CD4-positive, CD25-positive, alpha-beta regulatory T cell (primary cell): ENCODE measurements at regions not wholly inside any gene's neighbourhood (a gene's known extent, or its start where the extent isn't known, plus 50 kb on each side); places are given as distances from the start of the nearest gene placed in this dataset.

Experiments
- ATAC-seq, 2 donors: fragments of 150-1000 bp; cut with Tn5 transposase; one replicate each; pipeline ENCODE4 v1.10.0; 2021; ENCODE audit warnings: low read depth in 2 of 2, moderate number of reproducible peaks in 2 of 2, moderate library complexity in 1 of 2
- DNase-seq, 3 donors: peaks; one replicate each; pipeline versions ENCODE4 v3.0.0 to v3.0.0-alpha.2; 2012 to 2022; ENCODE audit warnings: mixed read lengths in 1 of 3
- H3K27ac ChIP-seq: one replicate; pipeline ENCODE4 v1.7.0; 2013; ENCODE audit warnings: mild to moderate bottlenecking, low read length; ENCODE audit not compliant: insufficient read depth, poor library complexity, severe bottlenecking
- H3K27me3 ChIP-seq: one replicate; pipeline ENCODE4 v1.7.0; 2013; ENCODE audit warnings: low read length; ENCODE audit not compliant: control insufficient read depth, insufficient read depth
- H3K36me3 ChIP-seq: one replicate; pipeline ENCODE4 v1.7.0; 2013; ENCODE audit warnings: mild to moderate bottlenecking, low read length, moderate library complexity; ENCODE audit not compliant: control insufficient read depth, insufficient read depth
- H3K4me1 ChIP-seq: 2 replicates; pipeline ENCODE4 v1.7.0; 2013; ENCODE audit warnings: mild to moderate bottlenecking, low read length; ENCODE audit not compliant: insufficient read depth, control insufficient read depth, poor library complexity, severe bottlenecking
- H3K4me3 ChIP-seq: one replicate; pipeline ENCODE4 v1.7.0; 2013; ENCODE audit warnings: low read depth, mild to moderate bottlenecking, low read length, moderate library complexity
- H3K9me3 ChIP-seq, 2 experiments: 1 replicate in 1 of 2; 2 replicates in 1 of 2; pipeline ENCODE4 v1.7.0; 2013; ENCODE audit warnings: low read length in 2 of 2, mild to moderate bottlenecking in 1 of 2, moderate library complexity in 1 of 2; ENCODE audit not compliant: control insufficient read depth in 2 of 2
- H3K27ac Mint-ChIP-seq, 3 donors: one replicate each; pipeline ENCODE4 v1.8.0; 2020 to 2022; ENCODE audit warnings: mild to moderate bottlenecking in 3 of 3, mixed read lengths in 3 of 3, moderate library complexity in 2 of 3
- H3K27me3 Mint-ChIP-seq: one replicate; pipeline ENCODE4 v1.8.0; 2022; ENCODE audit warnings: mild to moderate bottlenecking, mixed read lengths
- H3K36me3 Mint-ChIP-seq: one replicate; pipeline ENCODE4 v1.8.0; 2020; ENCODE audit warnings: mixed read lengths
- H3K4me1 Mint-ChIP-seq, 4 donors: one replicate each; pipeline ENCODE4 v1.8.0; 2020 to 2022; ENCODE audit warnings: mixed read lengths in 4 of 4, mild to moderate bottlenecking in 1 of 4
- H3K4me3 Mint-ChIP-seq, 4 donors: one replicate each; pipeline ENCODE4 v1.8.0; 2020 to 2022; ENCODE audit warnings: mild to moderate bottlenecking in 4 of 4, mixed read lengths in 4 of 4, moderate library complexity in 3 of 4
- H3K9me3 Mint-ChIP-seq, 7 donors: one replicate each; pipeline ENCODE4 v1.8.0; 2020 to 2022; ENCODE audit warnings: mixed read lengths in 7 of 7, mild to moderate bottlenecking in 3 of 7, moderate library complexity in 2 of 7

DNA sequence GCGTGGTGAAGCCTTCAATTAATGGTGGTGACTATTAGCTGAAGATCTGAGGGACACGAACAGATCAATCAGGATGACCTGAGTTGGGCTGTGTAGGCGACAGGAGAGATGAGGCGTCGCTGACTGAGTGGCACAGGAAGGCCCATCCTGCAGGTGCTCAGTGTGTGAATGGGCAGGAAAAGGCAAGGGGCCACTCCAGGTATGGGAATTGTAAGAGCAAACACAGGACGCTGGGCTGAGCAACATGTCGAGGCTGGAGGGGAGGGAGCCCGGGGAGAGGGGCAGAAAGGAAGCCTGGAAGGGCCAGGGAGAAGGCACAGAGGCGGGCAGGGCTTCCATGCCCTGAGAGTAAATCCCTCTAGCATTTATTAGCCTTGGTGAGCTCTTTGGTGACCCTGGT, 151.0 kb downstream of the VEGFA start:
- H3K27ac Mint-ChIP-seq = no peak overlapping the region
- Histone ChIP-seq H3K4me3 (no peak overlapping the region), H3K27ac (no peak overlapping the region), H3K27me3 (no peaks in the 10 kb centered on the region), H3K4me1 (peaks cover 16% of the 10 kb centered on the region), H3K36me3 (no peaks in the 10 kb centered on the region), H3K9me3 (no peaks in the 10 kb centered on the region)
- H3K27me3 Mint-ChIP-seq = no peaks in the 10 kb centered on the region
- no peak overlapping the region for H3K4me3 Mint-ChIP-seq
- H3K36me3 Mint-ChIP-seq = no peaks in the 10 kb centered on the region
- no peak for DNase-seq
- ATAC-seq = no peak
- peaks cover 0 to 34% (median 6%) of the 10 kb centered on the region in 4 donors for H3K4me1 Mint-ChIP-seq
- H3K9me3 Mint-ChIP-seq = peaks cover 0 to 2% (median 0%) of the 10 kb centered on the region in 7 donors

- Mint-ChIP-seq H3K27me3 (no peaks in the 10 kb centered on the region), H3K4me1 (peaks cover 0 to 25% (median 5%) of the 10 kb centered on the region in 4 donors), H3K36me3 (no peaks in the 10 kb centered on the region), H3K27ac (peak overlapping the region in 2 of 3 donors; percentile 15 to 64), H3K4me3 (no peak overlapping the region), H3K9me3 (peaks cover 0 to 2% (median 0%) of the 10 kb centered on the region in 7 donors)
- DNase-seq (no peak), ATAC-seq (no peak)
- H3K9me3 ChIP-seq = no peaks in the 10 kb centered on the region
- no peaks in the 10 kb centered on the region for H3K36me3 ChIP-seq
- peaks cover 16% of the 10 kb centered on the region for H3K4me1 ChIP-seq
- H3K27me3 ChIP-seq = no peaks in the 10 kb centered on the region
- no peak overlapping the region for H3K4me3 ChIP-seq
- H3K27ac ChIP-seq = no peak overlapping the region
Observed at GRCh38 chr6:43919774-43920173, 149.8 kb downstream of the VEGFA start.

GRCh38 chr6:43917878-43918382, 147.9 kb downstream of the VEGFA start:
- H3K4me1 ChIP-seq = no peaks in the 10 kb centered on the region
- H3K27ac Mint-ChIP-seq = peak overlapping the region in 1 of 3 donors; percentile 50
- H3K4me1 Mint-ChIP-seq = peaks cover 0 to 8% (median 0%) of the 10 kb centered on the region in 4 donors
- no peaks in the 10 kb centered on the region for H3K9me3 Mint-ChIP-seq
- ATAC-seq (no peak), DNase-seq (no peak)
- no peak overlapping the region for H3K27ac ChIP-seq
- H3K36me3 ChIP-seq = no peaks in the 10 kb centered on the region
- no peaks in the 10 kb centered on the region for H3K36me3 Mint-ChIP-seq
- H3K27me3 Mint-ChIP-seq = no peaks in the 10 kb centered on the region
- no peaks in the 10 kb centered on the region for H3K27me3 ChIP-seq
- no peaks in the 10 kb centered on the region for H3K9me3 ChIP-seq
- H3K4me3 ChIP-seq = no peak overlapping the region
- no peak overlapping the region for H3K4me3 Mint-ChIP-seq

GRCh38 chr6:43916924-43917877, 147.2 kb downstream of the VEGFA start:
- H3K4me1 ChIP-seq = no peaks in the 10 kb centered on the region
- H3K27me3 ChIP-seq = no peaks in the 10 kb centered on the region
- H3K4me3 ChIP-seq = no peak overlapping the region
- ATAC-seq (no peak), DNase-seq (no peak)
- Mint-ChIP-seq H3K27ac (peak overlapping the region in 1 of 3 donors; percentile 50), H3K27me3 (no peaks in the 10 kb centered on the region), H3K36me3 (no peaks in the 10 kb centered on the region), H3K9me3 (no peaks in the 10 kb centered on the region), H3K4me1 (peaks cover 0 to 4% (median 0%) of the 10 kb centered on the region in 4 donors), H3K4me3 (no peak overlapping the region)
- H3K27ac ChIP-seq = no peak overlapping the region
- H3K9me3 ChIP-seq = no peaks in the 10 kb centered on the region
- H3K36me3 ChIP-seq = no peaks in the 10 kb centered on the region

- no peaks in the 10 kb centered on the region for H3K36me3 ChIP-seq
- no peak overlapping the region for H3K4me3 Mint-ChIP-seq
- no peak for DNase-seq
- H3K27ac Mint-ChIP-seq = no peak overlapping the region
- H3K4me1 ChIP-seq = no peaks in the 10 kb centered on the region
- peaks cover 0 to 4% (median 0%) of the 10 kb centered on the region in 4 donors for H3K4me1 Mint-ChIP-seq
- H3K27me3 Mint-ChIP-seq = no peaks in the 10 kb centered on the region
- H3K27ac ChIP-seq = no peak overlapping the region
- no peak for ATAC-seq
- no peak overlapping the region for H3K4me3 ChIP-seq
- no peaks in the 10 kb centered on the region for H3K27me3 ChIP-seq
- no peaks in the 10 kb centered on the region for H3K9me3 Mint-ChIP-seq
- no peaks in the 10 kb centered on the region for H3K9me3 ChIP-seq
- no peaks in the 10 kb centered on the region for H3K36me3 Mint-ChIP-seq
Observed at GRCh38 chr6:43915986-43916923, 146.2 kb downstream of the VEGFA start.

DNA sequence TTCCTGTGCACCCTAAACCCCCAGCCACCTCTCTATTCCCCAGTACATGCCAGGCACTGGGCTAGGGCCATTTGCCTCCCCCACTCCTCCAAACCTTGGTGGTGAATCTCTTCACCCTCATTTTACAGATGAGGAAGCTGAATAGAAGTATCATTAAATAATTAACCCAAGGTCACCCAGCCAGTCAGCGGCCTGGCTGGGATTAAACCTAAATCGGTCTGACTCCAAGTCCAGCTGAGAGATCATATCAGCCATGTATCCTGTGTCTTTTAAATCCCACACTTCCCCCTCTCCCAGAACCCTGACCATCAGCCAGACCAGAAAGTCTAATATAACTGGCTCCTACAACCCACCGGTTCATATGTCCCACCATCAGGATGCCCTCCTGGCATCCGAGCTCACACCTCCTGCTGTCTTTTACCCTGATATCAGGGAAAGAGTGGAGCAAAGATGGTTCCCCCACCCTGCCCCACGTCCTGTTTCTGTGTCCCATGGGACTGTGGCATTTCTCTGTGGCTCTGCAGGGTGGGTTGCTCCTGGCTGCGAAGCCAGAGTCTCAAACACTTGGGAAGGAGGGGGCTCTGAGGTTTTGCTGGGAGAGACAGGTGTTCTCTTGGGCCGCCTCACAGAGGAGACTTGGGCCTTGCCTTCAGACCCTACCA, 145.3 kb downstream of the VEGFA start:
- H3K4me1 ChIP-seq = no peaks in the 10 kb centered on the region
- H3K9me3 ChIP-seq = no peaks in the 10 kb centered on the region
- no peaks in the 10 kb centered on the region for H3K4me1 Mint-ChIP-seq
- no peaks in the 10 kb centered on the region for H3K27me3 ChIP-seq
- no peak overlapping the region for H3K4me3 Mint-ChIP-seq
- DNase-seq = no peak
- no peak overlapping the region for H3K27ac ChIP-seq
- H3K36me3 ChIP-seq = no peaks in the 10 kb centered on the region
- no peaks in the 10 kb centered on the region for H3K36me3 Mint-ChIP-seq
- no peak overlapping the region for H3K4me3 ChIP-seq
- no peaks in the 10 kb centered on the region for H3K9me3 Mint-ChIP-seq
- no peaks in the 10 kb centered on the region for H3K27me3 Mint-ChIP-seq
- no peak for ATAC-seq
- peak overlapping the region in 1 of 3 donors; percentile 11 for H3K27ac Mint-ChIP-seq
